GM21737 (cell line): ENCODE measurements at regions not wholly inside any gene's neighbourhood (a gene's known extent, or its start where the extent isn't known, plus 50 kb on each side); places are given as distances from the start of the nearest gene placed in this dataset.

Experiments
- ATAC-seq: cut with Tn5 transposase; IDR thresholded peaks from one replicate; pipeline ENCODE4 v1.9.1; 2021; ENCODE audit warnings: mild to moderate bottlenecking, moderate library complexity; ENCODE audit not compliant: unreplicated experiment

- no peak for ATAC-seq
These were observed 169.9 kb upstream of the TENM3 start for GRCh38 chr4:182073278-182073677.

DNA sequence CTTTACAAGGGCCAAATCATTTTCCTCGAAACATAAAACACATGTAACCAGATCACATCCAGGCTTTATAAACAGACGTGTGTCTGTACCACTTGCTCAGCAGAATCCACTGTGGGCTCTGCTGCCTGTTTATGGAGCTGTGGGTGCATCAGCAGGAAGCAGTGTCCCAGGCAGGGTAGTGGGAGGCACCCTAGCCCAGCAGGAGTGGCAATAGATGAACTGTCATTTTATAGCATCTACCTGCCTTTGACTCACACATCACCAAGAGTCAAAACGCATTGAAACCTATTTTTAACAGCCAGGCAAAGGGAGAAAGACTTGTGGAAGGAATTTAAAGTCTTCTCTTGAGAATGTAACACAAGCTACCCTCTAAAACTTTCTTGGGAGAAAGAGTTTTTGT is 169.1 kb upstream of the TENM3 start:
- ATAC-seq: no peak

DNA sequence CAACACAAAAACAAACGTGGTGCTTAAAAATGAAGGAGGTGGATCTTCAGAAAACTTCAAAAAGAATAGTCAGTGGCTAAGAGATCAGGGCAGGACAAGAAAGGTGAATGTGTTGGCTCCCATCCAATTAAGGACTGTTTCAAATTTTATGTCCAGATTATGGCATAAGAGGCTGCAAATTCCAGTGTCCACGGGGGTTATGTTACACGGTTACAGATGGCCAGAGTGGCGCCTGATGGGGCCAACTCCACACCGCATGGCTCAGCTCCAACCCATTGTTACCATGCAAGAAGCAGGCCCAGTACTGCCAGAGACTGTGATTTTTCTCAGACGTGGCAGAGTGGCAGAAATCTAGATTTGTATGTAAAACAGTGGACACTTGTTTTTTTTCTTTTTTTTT is 168.4 kb upstream of the TENM3 start:
- no peak for ATAC-seq

- ATAC-seq: no peak
These were observed 160.3 kb upstream of the TENM3 start for GRCh38 chr4:182082910-182083309.

DNA sequence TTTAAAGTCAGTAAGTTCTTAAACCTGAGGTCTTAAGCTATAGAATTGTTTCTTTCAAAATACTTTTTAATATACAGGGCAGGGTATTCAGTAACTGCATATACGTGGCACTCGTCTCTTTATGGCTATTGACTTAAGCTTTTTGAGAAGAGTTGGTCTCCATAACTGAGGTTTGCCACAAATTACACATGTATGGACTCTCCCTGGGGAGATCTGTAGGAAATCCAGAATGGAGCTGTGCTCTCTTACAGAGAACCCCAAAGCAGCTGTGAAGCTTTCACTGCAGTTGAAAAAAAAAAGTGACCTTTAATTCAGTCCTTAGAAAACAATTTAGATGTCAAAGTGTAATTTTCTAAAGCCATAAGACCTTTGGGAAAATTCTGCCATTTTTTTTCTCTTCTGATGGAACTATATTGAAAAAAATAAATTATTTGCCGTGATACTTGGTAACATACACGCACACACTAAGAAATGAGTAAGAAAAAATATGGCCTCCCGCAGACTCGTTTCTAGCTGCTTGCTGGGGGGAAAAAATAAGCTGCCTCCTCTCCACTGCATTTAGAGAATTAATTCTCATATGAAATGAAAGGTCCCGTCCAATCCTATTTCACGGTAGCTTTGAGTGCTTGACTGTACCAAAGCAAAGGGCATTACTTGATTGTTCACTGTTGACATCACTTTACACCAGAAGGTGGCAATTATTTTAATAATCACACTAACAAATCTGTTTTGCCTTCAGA is 159.4 kb upstream of the TENM3 start:
- no peak for ATAC-seq

GRCh38 chr4:182085051-182085480 is 158.1 kb upstream of the TENM3 start:
- ATAC-seq: no peak

DNA sequence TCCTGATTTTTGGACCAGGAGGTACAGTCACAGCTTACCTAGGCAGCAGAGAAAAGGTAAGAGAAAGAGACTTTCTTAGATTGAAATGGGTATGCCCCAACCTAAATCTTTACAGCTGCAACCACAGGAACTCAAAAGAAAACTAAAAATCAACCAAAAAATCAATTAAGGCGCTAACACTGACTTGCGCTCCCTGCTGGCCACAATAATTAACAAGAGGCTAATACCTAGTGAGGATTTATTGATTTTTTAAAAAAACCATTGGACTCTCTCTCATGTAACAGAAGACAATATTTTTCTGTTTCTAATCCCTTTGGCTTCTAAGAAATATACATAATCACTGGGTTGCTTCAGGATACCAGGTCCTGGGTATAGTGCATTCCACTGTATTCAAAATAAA is 153.9 kb upstream of the TENM3 start:
- ATAC-seq: no peak

DNA sequence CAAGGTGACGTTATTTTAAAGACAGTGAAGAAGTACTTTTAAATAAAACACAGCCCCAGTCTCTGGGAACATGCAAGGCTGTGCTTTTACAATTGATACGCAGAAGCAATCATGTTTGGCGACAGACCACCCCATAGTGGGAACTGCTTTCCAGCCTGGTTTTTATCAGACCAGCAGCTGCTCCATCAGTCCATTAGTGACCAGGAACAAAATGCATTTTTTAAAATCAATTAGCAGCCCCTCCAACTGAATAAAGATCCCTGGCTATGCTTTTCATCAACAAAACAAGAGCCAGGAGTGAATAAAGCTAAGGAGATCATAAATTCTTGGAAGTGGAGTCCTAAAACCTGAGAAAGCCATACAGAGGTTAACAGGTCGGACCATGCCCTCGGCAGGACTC is 153.0 kb upstream of the TENM3 start:
- no peak for ATAC-seq

DNA sequence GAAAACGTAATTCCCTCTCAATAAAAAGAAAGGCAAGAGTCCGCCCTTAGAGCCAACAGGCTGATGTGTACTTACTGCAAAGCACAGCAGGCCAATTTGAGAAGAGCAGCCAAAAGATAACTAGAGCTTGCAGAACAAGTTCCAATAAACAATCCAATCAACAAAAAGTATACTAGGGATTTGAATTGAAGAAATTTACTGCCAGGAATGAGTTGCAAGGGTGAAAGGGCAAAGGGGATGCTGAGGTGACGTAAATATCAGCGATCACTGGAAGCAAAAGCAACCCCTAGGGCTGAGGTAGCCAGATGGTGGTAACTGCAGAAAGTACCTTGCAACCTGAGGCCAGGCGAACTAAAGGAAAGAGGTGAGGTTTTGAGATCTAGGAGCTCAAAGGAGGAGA is 152.1 kb upstream of the TENM3 start:
- ATAC-seq: no peak

- ATAC-seq: no peak
These were observed 149.8 kb upstream of the TENM3 start for GRCh38 chr4:182093431-182093831.

DNA sequence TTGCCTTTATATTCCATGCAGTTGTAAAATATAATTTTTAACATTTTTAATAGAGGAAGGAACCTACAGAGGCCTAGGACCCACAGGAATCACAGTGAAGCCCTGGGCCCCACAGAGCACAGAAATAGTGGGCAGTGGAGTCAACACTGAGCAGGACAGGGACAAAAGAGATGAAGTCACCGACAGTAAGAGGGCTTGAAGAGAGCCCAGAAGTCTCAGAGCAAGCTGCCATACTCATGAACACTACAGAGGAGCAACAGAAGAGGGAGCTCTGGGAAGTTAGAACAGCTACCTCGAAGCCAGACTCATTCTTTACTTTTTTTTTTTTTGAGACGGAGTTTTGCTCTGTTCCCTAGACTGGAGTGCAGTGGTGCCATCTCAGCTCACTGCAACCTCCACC is 149.3 kb upstream of the TENM3 start:
- no peak for ATAC-seq

GRCh38 chr4:182101618-182102017 is 141.6 kb upstream of the TENM3 start:
- ATAC-seq: no peak

DNA sequence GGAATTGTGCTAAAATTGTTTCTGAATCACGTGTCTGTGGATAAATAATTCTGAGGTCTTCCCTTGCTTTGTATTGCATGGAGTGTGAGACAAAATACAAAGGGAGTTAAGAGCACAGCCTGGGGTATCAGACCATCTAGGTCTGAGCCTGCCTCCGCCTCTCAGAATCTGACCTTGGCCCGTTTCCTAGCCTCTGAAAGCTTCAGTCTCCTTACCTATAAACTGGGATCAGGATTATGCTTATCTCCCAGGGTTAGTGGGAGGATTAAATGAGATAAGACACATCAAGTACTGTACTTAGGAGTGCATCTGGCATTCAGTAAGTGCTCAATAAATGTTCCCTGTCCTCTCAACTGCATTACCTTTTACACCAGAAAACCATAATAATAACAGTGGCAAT is 140.6 kb upstream of the TENM3 start:
- no peak for ATAC-seq

DNA sequence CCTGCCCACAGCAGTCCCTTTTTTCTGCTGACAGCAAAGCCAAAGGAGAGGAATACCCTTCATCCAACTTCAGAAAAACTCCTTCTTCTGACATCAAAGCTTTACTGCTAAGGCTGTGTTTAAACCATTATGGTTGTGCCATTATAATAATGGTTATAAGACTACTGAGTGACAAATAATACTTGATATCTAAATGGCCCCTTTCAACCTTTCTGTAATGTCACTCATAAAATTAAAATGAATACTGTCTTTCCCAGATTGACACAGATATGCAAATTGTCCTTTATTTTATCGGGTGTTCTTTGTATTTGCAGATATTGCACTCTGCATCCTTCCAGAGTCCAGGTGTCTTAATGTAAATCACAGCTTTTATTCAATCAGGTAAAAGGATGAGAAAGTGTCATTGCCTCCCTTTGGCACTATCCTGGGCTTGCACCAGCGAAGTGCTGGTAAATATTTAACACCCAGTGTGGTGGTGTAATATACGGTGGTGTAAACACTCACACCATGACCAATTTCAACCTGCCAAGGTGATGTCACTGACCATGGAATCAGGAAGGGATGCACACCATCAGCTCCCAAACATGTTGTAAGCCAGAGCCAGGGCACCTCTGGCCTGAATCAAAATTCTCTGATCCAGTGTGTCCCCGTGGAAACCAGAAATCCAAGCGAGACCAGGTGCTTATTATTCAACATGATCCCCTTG is 139.4 kb upstream of the TENM3 start:
- ATAC-seq: no peak

DNA sequence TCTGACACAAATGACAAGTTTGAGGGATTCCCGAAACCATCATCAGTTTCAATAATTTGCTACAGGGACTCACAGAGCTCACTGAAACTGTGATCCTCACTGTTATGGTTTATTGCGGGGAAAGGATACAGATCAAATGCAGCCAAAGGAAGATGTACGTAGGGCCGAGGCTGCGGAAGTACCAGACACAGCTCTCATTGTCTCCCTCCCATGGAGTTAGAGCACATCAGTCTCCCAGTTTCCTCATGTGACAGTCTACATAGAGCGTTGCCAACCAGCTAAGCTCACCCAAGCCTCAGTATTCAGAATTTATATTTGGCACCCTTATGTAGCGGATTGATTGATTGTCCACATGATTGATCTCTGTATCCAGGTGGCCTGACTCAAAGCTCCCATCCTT is 137.8 kb upstream of the TENM3 start:
- ATAC-seq: no peak

DNA sequence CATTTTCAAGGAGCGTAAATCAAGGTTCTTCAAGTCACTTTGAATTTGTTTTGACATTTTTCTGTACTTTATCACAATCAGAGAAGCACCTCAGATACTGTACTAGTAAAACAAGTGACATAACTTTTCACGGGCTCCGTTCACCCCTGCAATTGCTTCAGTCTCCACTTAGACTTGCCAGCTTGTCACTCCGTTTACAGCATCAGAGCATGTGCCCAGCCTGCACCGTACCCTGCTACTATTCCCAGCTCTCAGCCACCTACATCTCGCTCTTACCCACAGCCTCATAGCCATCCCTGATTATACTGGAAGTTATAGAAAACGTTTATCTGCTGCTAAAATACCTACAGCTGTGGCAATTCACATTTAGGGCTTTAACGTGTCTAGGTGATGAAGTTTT is 135.3 kb upstream of the TENM3 start:
- ATAC-seq: no peak

GRCh38 chr4:182111586-182111985 is 131.6 kb upstream of the TENM3 start:
- no peak for ATAC-seq

DNA sequence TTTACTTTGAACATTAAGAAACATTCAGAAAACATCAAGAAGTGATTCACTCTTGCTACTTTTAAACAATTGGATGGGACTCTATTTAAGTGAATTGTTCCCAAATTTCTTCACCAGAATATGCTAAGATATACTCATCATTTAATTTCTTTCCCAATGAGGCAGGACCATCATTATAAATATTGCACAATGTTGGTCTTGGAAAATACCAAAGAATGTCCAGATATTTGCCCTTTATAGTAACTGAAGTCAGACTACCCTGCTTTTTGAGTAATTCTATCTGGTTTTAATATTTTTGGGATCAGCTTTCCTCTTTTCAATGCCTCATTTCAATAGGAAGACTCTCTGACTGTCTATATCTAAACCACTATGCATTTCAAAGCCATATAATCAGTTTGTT is 129.4 kb upstream of the TENM3 start:
- ATAC-seq: no peak

DNA sequence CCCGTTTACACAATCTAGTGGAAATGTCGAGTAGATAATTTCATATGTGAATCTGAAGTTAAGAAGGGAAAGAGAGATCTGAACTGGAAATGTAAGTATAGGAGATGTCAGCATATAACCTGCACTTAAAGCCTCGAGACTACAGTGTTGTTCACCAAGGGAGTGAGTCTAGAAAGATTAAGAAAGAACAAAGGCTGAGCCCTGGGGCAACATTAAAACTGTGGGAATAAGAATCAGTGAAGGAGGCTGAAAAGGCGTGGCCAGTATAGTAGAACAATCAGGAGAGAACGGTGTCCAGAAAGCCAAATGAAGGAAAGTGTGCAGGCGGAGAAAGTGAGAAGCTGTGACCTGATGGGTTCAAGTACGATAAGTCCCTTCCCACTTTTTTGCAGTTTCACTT is 118.8 kb upstream of the TENM3 start:
- no peak for ATAC-seq

- ATAC-seq: no peak
These were observed 117.1 kb upstream of the TENM3 start for GRCh38 chr4:182126096-182126495.

GRCh38 chr4:182126603-182127002 is 116.6 kb upstream of the TENM3 start:
- no peak for ATAC-seq

DNA sequence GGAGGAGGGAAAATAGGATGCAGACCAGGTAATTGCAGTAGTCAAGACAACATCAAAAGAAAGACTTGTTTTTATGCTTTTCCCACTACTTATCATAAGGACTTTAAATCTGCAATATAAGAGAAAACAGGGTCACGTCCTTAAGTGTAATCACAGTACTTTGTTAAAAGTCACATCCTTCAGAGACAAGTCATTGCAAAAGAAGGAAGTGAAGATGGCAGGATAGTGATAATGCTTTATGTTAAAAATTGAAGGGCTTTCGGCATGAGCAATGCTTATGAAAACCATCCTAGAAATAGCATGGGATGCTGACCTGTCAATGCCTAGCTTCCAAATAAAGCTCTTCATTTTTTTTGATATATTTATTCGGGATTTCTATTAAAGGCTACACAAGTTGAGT is 110.2 kb upstream of the TENM3 start:
- no peak for ATAC-seq

DNA sequence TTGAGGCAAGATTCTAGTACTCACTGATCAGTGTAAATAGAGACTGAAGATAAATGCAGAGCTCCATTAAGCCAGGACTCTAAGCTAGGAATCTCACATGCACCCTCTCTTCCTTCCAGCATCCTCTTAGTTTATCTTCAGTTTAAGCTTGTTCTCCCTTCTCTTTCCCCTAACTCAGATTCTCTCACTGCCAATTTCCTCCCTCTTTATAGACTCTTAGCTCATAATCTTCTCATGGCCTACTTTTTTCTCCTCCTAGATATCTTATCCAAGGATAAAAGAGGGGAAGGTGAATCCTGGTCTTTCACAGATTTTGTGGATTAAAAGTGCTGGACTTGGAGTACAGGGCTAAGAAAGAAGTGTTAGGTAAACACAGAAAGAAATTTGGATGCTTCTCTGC is 108.9 kb upstream of the TENM3 start:
- ATAC-seq: no peak
